Liver (tissue), 8 donors: ENCODE measurements at regions not wholly inside any gene's neighbourhood (a gene's known extent, or its start where the extent isn't known, plus 50 kb on each side); places are given as distances from the start of the nearest gene placed in this dataset.

Experiments
- DNase-seq: peaks from one replicate; pipeline ENCODE4 v3.0.0-alpha.2; 2017; ENCODE audit warnings: low spot score
- H3K27ac ChIP-seq, 2 donors: one replicate each; pipeline ENCODE4 v1.7.0; 2013; ENCODE audit warnings: inconsistent platforms in 2 of 2, low read length in 2 of 2, control low read depth in 1 of 2, low read depth in 1 of 2, mild to moderate bottlenecking in 1 of 2
- H3K27me3 ChIP-seq, 4 donors: one replicate each; pipeline versions ENCODE4 v1.6.1 to v1.7.0; 2013; ENCODE audit warnings: low read length in 3 of 4, inconsistent platforms in 1 of 4, mild to moderate bottlenecking in 1 of 4, moderate library complexity in 1 of 4; ENCODE audit not compliant: control insufficient read depth in 4 of 4, insufficient read depth in 4 of 4
- H3K36me3 ChIP-seq, 4 donors: one replicate each; pipeline versions ENCODE4 v1.6.1 to v1.7.0; 2013; ENCODE audit warnings: low read length in 3 of 4, mild to moderate bottlenecking in 3 of 4, low read depth in 1 of 4, moderate library complexity in 1 of 4; ENCODE audit not compliant: control insufficient read depth in 4 of 4, insufficient read depth in 3 of 4
- H3K4me1 ChIP-seq, 4 donors: one replicate each; pipeline versions ENCODE4 v1.6.1 to v1.7.0; 2013; ENCODE audit warnings: low read length in 3 of 4, mild to moderate bottlenecking in 3 of 4, moderate library complexity in 1 of 4; ENCODE audit not compliant: control insufficient read depth in 4 of 4, insufficient read depth in 4 of 4
- H3K4me3 ChIP-seq, 3 donors: one replicate each; pipeline versions ENCODE4 v1.6.1 to v1.7.0; 2013; ENCODE audit warnings: low read length in 3 of 3, control low read depth in 1 of 3, low read depth in 1 of 3, mild to moderate bottlenecking in 1 of 3
- H3K9ac ChIP-seq, 2 donors: one replicate each; pipeline ENCODE4 v1.7.0; 2013; ENCODE audit warnings: low read length in 2 of 2, mild to moderate bottlenecking in 2 of 2, moderate library complexity in 2 of 2, control low read depth in 1 of 2, low read depth in 1 of 2
- H3K9me3 ChIP-seq, 4 donors: one replicate each; pipeline versions ENCODE4 v1.6.1 to v1.7.0; 2013; ENCODE audit warnings: low read length in 3 of 4; ENCODE audit not compliant: control insufficient read depth in 4 of 4
- CTCF ChIP-seq: fragments of 150-350 bp; IDR thresholded peaks from 2 replicates; pipeline ENCODE4 v1.5.1; 2017; ENCODE audit warnings: improper control_type of control experiment, low read depth, low read length; ENCODE audit not compliant: missing input control
- EGR1 ChIP-seq, 2 donors: IDR thresholded peaks; 2 replicates each; pipeline ENCODE4 v1.6.1; 2016 to 2018; ENCODE audit warnings: antibody characterized with exemption in 2 of 2, low read depth in 2 of 2
- FOXA1 ChIP-seq: IDR thresholded peaks from 2 replicates; pipeline ENCODE4 v1.6.1; 2016; ENCODE audit warnings: antibody characterized with exemption
- FOXA2 ChIP-seq: IDR thresholded peaks from 2 replicates; pipeline ENCODE4 v1.6.1; 2016; ENCODE audit warnings: antibody characterized with exemption
- GABPA ChIP-seq, 2 donors: IDR thresholded peaks in 1 of 2; conservative IDR thresholded peaks in 1 of 2; 2 replicates each; pipeline ENCODE4 v1.6.1; 2016; ENCODE audit warnings: antibody characterized with exemption in 2 of 2, mild to moderate bottlenecking in 1 of 2, moderate library complexity in 1 of 2
- HNF4A ChIP-seq, 2 donors: conservative IDR thresholded peaks; 2 replicates each; pipeline ENCODE4 v1.6.1; 2016; ENCODE audit warnings: antibody characterized with exemption in 2 of 2, mild to moderate bottlenecking in 2 of 2
- HNF4G ChIP-seq: IDR thresholded peaks from 2 replicates; pipeline ENCODE4 v1.6.1; 2016; ENCODE audit warnings: antibody characterized with exemption
- JUND ChIP-seq, 2 donors: IDR thresholded peaks; 2 replicates each; pipeline ENCODE4 v1.6.1; 2016; ENCODE audit warnings: antibody characterized with exemption in 2 of 2
- MAX ChIP-seq: IDR thresholded peaks from 2 replicates; pipeline ENCODE4 v1.6.1; 2016; ENCODE audit warnings: antibody characterized with exemption
- NR2F2 ChIP-seq: IDR thresholded peaks from 2 replicates; pipeline ENCODE4 v1.6.1; 2016; ENCODE audit warnings: antibody characterized with exemption
- RAD21 ChIP-seq, 2 donors: IDR thresholded peaks; 2 replicates each; pipeline ENCODE4 v1.6.1; 2016; ENCODE audit warnings: antibody characterized with exemption in 2 of 2, mild to moderate bottlenecking in 2 of 2
- REST ChIP-seq: IDR thresholded peaks from 2 replicates; pipeline ENCODE4 v1.6.1; 2016; ENCODE audit warnings: antibody characterized with exemption, mild to moderate bottlenecking
- RXRA ChIP-seq, 2 donors: IDR thresholded peaks; 2 replicates each; pipeline ENCODE4 v1.6.1; 2017 to 2018; ENCODE audit warnings: antibody characterized with exemption in 2 of 2, mild to moderate bottlenecking in 1 of 2
- SP1 ChIP-seq: IDR thresholded peaks from 2 replicates; pipeline ENCODE4 v1.6.1; 2018; ENCODE audit warnings: antibody characterized with exemption, mild to moderate bottlenecking
- TAF1 ChIP-seq: conservative IDR thresholded peaks from 2 replicates; pipeline ENCODE4 v1.6.1; 2016; ENCODE audit warnings: antibody characterized with exemption, mild to moderate bottlenecking
- YY1 ChIP-seq: IDR thresholded peaks from 2 replicates; pipeline ENCODE4 v1.6.1; 2016; ENCODE audit warnings: antibody characterized with exemption, mild to moderate bottlenecking
- WGBS: extraction: QIAGEN DNeasy Blood & Tissue Kit; methylation state at CpG from one replicate; pipeline ENCODE4 v1.1.7; 2013; 5-methylcytosine and 5-hydroxymethylcytosine counted together
- TF ChIP-seq, protein P1 (sequence below): IDR thresholded peaks from 2 replicates; pipeline ENCODE4 v1.6.1; 2016; ENCODE audit warnings: antibody characterized with exemption
- TF ChIP-seq, protein P2 (sequence below): IDR thresholded peaks from 2 replicates; pipeline ENCODE4 v1.6.1; 2016; ENCODE audit warnings: antibody characterized with exemption
- donor health status: healthy.
- donor health status: healthy.
- donor health status: healthy.
- donor health status: healthy.
- donor health status: healthy.

GRCh38 chr4:79082997-79083396 lies 143.8 kb upstream of the PAQR3 start:
- TF ChIP-seq RXRA (IDR thresholded peaks at IDR 0.05) (no peak), SP1 (no peak), REST (no peak), HNF4A (conservative IDR thresholded peaks at IDR 0.05) (no peak), EGR1 (IDR thresholded peaks at IDR 0.05; ENCODE audit: low read depth in 2 of 2) (no peak), TAF1 (no peak), JUND (IDR thresholded peaks at IDR 0.05) (no peak), GABPA (IDR thresholded peaks at IDR 0.05 in 1 of 2, conservative IDR thresholded peaks at IDR 0.05 in 1 of 2) (no peak), FOXA2 (no peak), HNF4G (no peak), FOXA1 (no peak), RAD21 (IDR thresholded peaks at IDR 0.05) (no peak), MAX (no peak), NR2F2 (no peak), YY1 (no peak), CTCF (no peak)
- TF ChIP-seq, protein P1, sequence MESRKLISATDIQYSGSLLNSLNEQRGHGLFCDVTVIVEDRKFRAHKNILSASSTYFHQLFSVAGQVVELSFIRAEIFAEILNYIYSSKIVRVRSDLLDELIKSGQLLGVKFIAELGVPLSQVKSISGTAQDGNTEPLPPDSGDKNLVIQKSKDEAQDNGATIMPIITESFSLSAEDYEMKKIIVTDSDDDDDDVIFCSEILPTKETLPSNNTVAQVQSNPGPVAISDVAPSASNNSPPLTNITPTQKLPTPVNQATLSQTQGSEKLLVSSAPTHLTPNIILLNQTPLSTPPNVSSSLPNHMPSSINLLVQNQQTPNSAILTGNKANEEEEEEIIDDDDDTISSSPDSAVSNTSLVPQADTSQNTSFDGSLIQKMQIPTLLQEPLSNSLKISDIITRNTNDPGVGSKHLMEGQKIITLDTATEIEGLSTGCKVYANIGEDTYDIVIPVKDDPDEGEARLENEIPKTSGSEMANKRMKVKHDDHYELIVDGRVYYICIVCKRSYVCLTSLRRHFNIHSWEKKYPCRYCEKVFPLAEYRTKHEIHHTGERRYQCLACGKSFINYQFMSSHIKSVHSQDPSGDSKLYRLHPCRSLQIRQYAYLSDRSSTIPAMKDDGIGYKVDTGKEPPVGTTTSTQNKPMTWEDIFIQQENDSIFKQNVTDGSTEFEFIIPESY: no peak
- TF ChIP-seq, protein P2, sequence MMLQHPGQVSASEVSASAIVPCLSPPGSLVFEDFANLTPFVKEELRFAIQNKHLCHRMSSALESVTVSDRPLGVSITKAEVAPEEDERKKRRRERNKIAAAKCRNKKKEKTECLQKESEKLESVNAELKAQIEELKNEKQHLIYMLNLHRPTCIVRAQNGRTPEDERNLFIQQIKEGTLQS: no peak
- WGBS: 70% methylated on average over 6 of the region's 6 CpGs
- H3K27ac ChIP-seq: no peak overlapping the region

More at GRCh38 chr4:79082997-79083396, 143.8 kb upstream of the PAQR3 start:
- DNase-seq: no peak
- Histone ChIP-seq H3K4me3 (no peak overlapping the region), H3K4me1 (no peaks in the 10 kb centered on the region), H3K9ac (no peak overlapping the region), H3K9me3 (peaks cover 0 to 5% (median 3%) of the 10 kb centered on the region in 4 donors), H3K27me3 (no peaks in the 10 kb centered on the region), H3K36me3 (no peaks in the 10 kb centered on the region)
